NB4 (cell line): ENCODE measurements at regions not wholly inside any gene's neighbourhood (a gene's known extent, or its start where the extent isn't known, plus 50 kb on each side); places are given as distances from the start of the nearest gene placed in this dataset.

Experiments
- DNase-seq: peaks from one replicate; pipeline ENCODE4 v3.0.0; 2010; ENCODE audit warnings: low read depth
- H3K4me3 ChIP-seq: one replicate; pipeline ENCODE4 v1.5.1; 2011; ENCODE audit warnings: mild to moderate bottlenecking, low read depth, low read length, moderate library complexity
- CTCF ChIP-seq: IDR thresholded peaks from one replicate; pipeline ENCODE4 v1.5.1; 2012; ENCODE audit warnings: low read depth, low read length
- MAX ChIP-seq: IDR thresholded peaks from 2 replicates; pipeline ENCODE4 v1.6.1; 2011; ENCODE audit warnings: low read depth, low read length
- MYC ChIP-seq: IDR thresholded peaks from 2 replicates; pipeline ENCODE4 v1.6.1; 2011; ENCODE audit warnings: low read depth, low read length
- POLR2A ChIP-seq: IDR thresholded peaks from 2 replicates; pipeline ENCODE4 v1.6.1; 2011; ENCODE audit warnings: mild to moderate bottlenecking; ENCODE audit not compliant: insufficient read length; ENCODE audit errors: extremely low read depth

GRCh38 chr3:144622845-144623244 is 651.2 kb downstream of the DIPK2A start:
- no peak overlapping the region for H3K4me3 ChIP-seq
- no peak for TF ChIP-seq MYC
- TF ChIP-seq CTCF: no peak
- TF ChIP-seq MAX: no peak
- TF ChIP-seq POLR2A: no peak
- peak; percentile 17 for DNase-seq

- H3K4me3 ChIP-seq: no peak overlapping the region
- TF ChIP-seq POLR2A (no peak), CTCF (no peak), MAX (no peak), MYC (no peak)
- no peak for DNase-seq
Measured at GRCh38 chr3:144624656-144625055, 653.0 kb downstream of the DIPK2A start.

GRCh38 chr3:144626835-144627234 is 655.2 kb downstream of the DIPK2A start:
- DNase-seq: no peak
- H3K4me3 ChIP-seq: no peak overlapping the region
- TF ChIP-seq CTCF: no peak
- TF ChIP-seq MAX: no peak
- TF ChIP-seq POLR2A: no peak
- TF ChIP-seq MYC: no peak

- no peak overlapping the region for H3K4me3 ChIP-seq
- no peak for DNase-seq
- no peak for TF ChIP-seq MYC
- TF ChIP-seq CTCF: no peak
- TF ChIP-seq MAX: no peak
- no peak for TF ChIP-seq POLR2A
Measured at GRCh38 chr3:144629381-144629780, 657.8 kb downstream of the DIPK2A start.

- TF ChIP-seq CTCF (no peak), MYC (no peak)
- no peak overlapping the region for H3K4me3 ChIP-seq
- no peak for DNase-seq
Measured at GRCh38 chr3:144636833-144637232, 665.2 kb downstream of the DIPK2A start.

- H3K4me3 ChIP-seq: no peak overlapping the region
- no peak for TF ChIP-seq MYC
- TF ChIP-seq POLR2A: no peak
- TF ChIP-seq MAX: no peak
- TF ChIP-seq CTCF: no peak
- no peak for DNase-seq
Measured at GRCh38 chr3:144638009-144638408, 666.4 kb downstream of the DIPK2A start.
